ENCODE measurements at regions not wholly inside any gene's neighbourhood (a gene's known extent, or its start where the extent isn't known, plus 50 kb on each side); places are given as distances from the start of the nearest gene placed in this dataset.

DNA sequence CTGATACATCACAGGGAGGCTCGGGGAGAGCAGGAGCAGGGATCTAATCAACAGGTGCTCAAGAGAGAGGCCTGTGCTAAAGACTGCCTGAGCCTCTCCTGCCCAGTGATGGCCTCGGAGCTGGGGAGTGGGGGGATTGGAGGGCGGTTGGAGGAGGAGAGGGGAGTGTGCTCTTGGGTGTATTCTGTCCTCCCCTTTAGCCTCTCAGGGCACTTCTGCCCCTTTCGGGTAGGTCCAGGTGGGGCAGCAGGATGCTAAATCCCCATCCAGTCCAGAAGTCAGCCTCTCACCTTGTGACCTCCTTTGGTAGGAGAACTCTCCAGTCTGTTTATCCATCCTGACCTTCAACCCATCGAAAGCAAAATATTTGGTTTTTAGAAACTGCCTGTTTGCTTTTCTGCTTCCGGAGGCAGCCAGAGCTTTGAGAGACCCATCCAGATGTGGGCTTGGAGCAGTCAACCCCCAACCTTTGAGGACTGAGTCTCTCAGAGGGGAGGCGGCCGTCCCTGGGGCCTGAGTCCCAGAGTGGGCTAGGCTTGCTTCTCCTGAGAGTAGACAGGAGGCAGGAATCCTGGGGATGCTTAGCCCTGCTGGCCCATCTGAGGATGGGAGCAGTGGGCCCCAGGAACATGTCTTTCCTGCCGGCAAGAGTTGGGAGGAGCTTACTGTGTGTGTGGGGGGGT, 105.2 kb upstream of the SYT13 start:
- H3K4me3 ChIP-seq (ENCODE audit: low read depth in 1 of 3, low read length in 3 of 3): no peak overlapping the region
- no peaks in the 10 kb centered on the region for H3K9me3 ChIP-seq (ENCODE audit: control insufficient read depth in 4 of 4, low read length in 3 of 4)
- H3K27ac ChIP-seq (ENCODE audit: low read depth in 1 of 2, low read length in 2 of 2): peak overlapping the region; percentile 54 to 68
- H3K36me3 ChIP-seq (ENCODE audit: control insufficient read depth in 4 of 4, insufficient read depth in 3 of 4, low read depth in 1 of 4, low read length in 3 of 4): no peaks in the 10 kb centered on the region
- WGBS: 23% methylated on average over 9 of the region's 9 CpGs
- DNase-seq (ENCODE audit: low spot score): no peak
- no peaks in the 10 kb centered on the region for H3K27me3 ChIP-seq (ENCODE audit: control insufficient read depth in 4 of 4, insufficient read depth in 4 of 4, low read length in 3 of 4)
- H3K4me1 ChIP-seq (ENCODE audit: control insufficient read depth in 4 of 4, insufficient read depth in 4 of 4, low read length in 3 of 4): peaks cover 34 to 60% (median 55%) of the 10 kb centered on the region in 4 donors
- TF ChIP-seq, protein P1, sequence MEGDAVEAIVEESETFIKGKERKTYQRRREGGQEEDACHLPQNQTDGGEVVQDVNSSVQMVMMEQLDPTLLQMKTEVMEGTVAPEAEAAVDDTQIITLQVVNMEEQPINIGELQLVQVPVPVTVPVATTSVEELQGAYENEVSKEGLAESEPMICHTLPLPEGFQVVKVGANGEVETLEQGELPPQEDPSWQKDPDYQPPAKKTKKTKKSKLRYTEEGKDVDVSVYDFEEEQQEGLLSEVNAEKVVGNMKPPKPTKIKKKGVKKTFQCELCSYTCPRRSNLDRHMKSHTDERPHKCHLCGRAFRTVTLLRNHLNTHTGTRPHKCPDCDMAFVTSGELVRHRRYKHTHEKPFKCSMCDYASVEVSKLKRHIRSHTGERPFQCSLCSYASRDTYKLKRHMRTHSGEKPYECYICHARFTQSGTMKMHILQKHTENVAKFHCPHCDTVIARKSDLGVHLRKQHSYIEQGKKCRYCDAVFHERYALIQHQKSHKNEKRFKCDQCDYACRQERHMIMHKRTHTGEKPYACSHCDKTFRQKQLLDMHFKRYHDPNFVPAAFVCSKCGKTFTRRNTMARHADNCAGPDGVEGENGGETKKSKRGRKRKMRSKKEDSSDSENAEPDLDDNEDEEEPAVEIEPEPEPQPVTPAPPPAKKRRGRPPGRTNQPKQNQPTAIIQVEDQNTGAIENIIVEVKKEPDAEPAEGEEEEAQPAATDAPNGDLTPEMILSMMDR (IDR thresholded peaks at IDR 0.05; ENCODE audit: low read depth, low read length, missing input control): no peak
- TF ChIP-seq HNF4A (conservative IDR thresholded peaks at IDR 0.05): peak; percentile 81 to 84
- TF ChIP-seq JUND (IDR thresholded peaks at IDR 0.05): peak in 1 of 2 donors; percentile 68
- peak in 1 of 2 donors; percentile 36 for TF ChIP-seq RAD21 (IDR thresholded peaks at IDR 0.05)
- TF ChIP-seq FOXA2 (IDR thresholded peaks at IDR 0.05): peak; percentile 59
- peak; percentile 56 for TF ChIP-seq FOXA1 (IDR thresholded peaks at IDR 0.05)
- TF ChIP-seq, protein P2, sequence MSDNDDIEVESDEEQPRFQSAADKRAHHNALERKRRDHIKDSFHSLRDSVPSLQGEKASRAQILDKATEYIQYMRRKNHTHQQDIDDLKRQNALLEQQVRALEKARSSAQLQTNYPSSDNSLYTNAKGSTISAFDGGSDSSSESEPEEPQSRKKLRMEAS (IDR thresholded peaks at IDR 0.05): peak; percentile 28
- TF ChIP-seq RXRA (IDR thresholded peaks at IDR 0.05): peak; percentile 93 to 96
- peak; percentile 36 for TF ChIP-seq HNF4G (IDR thresholded peaks at IDR 0.05)
- peak; percentile 91 for TF ChIP-seq SP1 (IDR thresholded peaks at IDR 0.05)
- TF ChIP-seq TAF1 (conservative IDR thresholded peaks at IDR 0.05): no peak
- TF ChIP-seq YY1 (IDR thresholded peaks at IDR 0.05): peak; percentile 48
- no peak for TF ChIP-seq GABPA (IDR thresholded peaks at IDR 0.05 in 1 of 2, conservative IDR thresholded peaks at IDR 0.05 in 1 of 2)
- TF ChIP-seq EGR1 (IDR thresholded peaks at IDR 0.05; ENCODE audit: low read depth in 2 of 2): peak in 1 of 2 donors; percentile 39
- TF ChIP-seq, protein P3, sequence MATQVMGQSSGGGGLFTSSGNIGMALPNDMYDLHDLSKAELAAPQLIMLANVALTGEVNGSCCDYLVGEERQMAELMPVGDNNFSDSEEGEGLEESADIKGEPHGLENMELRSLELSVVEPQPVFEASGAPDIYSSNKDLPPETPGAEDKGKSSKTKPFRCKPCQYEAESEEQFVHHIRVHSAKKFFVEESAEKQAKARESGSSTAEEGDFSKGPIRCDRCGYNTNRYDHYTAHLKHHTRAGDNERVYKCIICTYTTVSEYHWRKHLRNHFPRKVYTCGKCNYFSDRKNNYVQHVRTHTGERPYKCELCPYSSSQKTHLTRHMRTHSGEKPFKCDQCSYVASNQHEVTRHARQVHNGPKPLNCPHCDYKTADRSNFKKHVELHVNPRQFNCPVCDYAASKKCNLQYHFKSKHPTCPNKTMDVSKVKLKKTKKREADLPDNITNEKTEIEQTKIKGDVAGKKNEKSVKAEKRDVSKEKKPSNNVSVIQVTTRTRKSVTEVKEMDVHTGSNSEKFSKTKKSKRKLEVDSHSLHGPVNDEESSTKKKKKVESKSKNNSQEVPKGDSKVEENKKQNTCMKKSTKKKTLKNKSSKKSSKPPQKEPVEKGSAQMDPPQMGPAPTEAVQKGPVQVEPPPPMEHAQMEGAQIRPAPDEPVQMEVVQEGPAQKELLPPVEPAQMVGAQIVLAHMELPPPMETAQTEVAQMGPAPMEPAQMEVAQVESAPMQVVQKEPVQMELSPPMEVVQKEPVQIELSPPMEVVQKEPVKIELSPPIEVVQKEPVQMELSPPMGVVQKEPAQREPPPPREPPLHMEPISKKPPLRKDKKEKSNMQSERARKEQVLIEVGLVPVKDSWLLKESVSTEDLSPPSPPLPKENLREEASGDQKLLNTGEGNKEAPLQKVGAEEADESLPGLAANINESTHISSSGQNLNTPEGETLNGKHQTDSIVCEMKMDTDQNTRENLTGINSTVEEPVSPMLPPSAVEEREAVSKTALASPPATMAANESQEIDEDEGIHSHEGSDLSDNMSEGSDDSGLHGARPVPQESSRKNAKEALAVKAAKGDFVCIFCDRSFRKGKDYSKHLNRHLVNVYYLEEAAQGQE (IDR thresholded peaks at IDR 0.05): peak; percentile 59
- TF ChIP-seq NR2F2 (IDR thresholded peaks at IDR 0.05): peak; percentile 82
- TF ChIP-seq, protein P4, sequence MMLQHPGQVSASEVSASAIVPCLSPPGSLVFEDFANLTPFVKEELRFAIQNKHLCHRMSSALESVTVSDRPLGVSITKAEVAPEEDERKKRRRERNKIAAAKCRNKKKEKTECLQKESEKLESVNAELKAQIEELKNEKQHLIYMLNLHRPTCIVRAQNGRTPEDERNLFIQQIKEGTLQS (IDR thresholded peaks at IDR 0.05): no peak
- TF ChIP-seq, protein P5, sequence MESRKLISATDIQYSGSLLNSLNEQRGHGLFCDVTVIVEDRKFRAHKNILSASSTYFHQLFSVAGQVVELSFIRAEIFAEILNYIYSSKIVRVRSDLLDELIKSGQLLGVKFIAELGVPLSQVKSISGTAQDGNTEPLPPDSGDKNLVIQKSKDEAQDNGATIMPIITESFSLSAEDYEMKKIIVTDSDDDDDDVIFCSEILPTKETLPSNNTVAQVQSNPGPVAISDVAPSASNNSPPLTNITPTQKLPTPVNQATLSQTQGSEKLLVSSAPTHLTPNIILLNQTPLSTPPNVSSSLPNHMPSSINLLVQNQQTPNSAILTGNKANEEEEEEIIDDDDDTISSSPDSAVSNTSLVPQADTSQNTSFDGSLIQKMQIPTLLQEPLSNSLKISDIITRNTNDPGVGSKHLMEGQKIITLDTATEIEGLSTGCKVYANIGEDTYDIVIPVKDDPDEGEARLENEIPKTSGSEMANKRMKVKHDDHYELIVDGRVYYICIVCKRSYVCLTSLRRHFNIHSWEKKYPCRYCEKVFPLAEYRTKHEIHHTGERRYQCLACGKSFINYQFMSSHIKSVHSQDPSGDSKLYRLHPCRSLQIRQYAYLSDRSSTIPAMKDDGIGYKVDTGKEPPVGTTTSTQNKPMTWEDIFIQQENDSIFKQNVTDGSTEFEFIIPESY (IDR thresholded peaks at IDR 0.05): peak; percentile 69
- H3K9ac ChIP-seq (ENCODE audit: low read depth in 1 of 2, low read length in 2 of 2): no peak overlapping the region

Measured in liver (tissue), 8 donors.